Ishikawa (cell line): ENCODE measurements at regions not wholly inside any gene's neighbourhood (a gene's known extent, or its start where the extent isn't known, plus 50 kb on each side); places are given as distances from the start of the nearest gene placed in this dataset.

Source experiments
- CEBPB ChIP-seq: IDR thresholded peaks from 2 replicates; pipeline ENCODE4 v1.6.1; 2012
- CREB1 ChIP-seq: IDR thresholded peaks from 2 replicates; pipeline ENCODE4 v1.6.1; 2012; ENCODE audit warnings: low read depth
- EGR1 ChIP-seq: IDR thresholded peaks from 2 replicates; pipeline ENCODE4 v1.6.1; 2012
- EP300 ChIP-seq: IDR thresholded peaks from 2 replicates; pipeline ENCODE4 v1.6.1; 2012; ENCODE audit warnings: borderline replicate concordance
- MAX ChIP-seq: IDR thresholded peaks from 2 replicates; pipeline ENCODE4 v1.6.1; 2012
- NFIC ChIP-seq: IDR thresholded peaks from 2 replicates; pipeline ENCODE4 v1.6.1; 2012
- RAD21 ChIP-seq: IDR thresholded peaks from 2 replicates; pipeline ENCODE4 v1.6.1; 2012; ENCODE audit warnings: low read depth
- TAF1 ChIP-seq: IDR thresholded peaks from 2 replicates; pipeline ENCODE4 v1.6.1; 2012; ENCODE audit warnings: low read depth, mild to moderate bottlenecking
- TEAD4 ChIP-seq: IDR thresholded peaks from 2 replicates; pipeline ENCODE4 v1.6.1; 2012
- YY1 ChIP-seq: IDR thresholded peaks from 2 replicates; pipeline ENCODE4 v1.6.1; 2012; ENCODE audit warnings: low read depth
- ZBTB7A ChIP-seq: IDR thresholded peaks from 2 replicates; pipeline ENCODE4 v1.6.1; 2012; ENCODE audit warnings: low read depth
- TF ChIP-seq, protein P1 (sequence below): IDR thresholded peaks from 2 replicates; pipeline ENCODE4 v1.6.1; 2012; ENCODE audit warnings: low read depth, mild to moderate bottlenecking

DNA sequence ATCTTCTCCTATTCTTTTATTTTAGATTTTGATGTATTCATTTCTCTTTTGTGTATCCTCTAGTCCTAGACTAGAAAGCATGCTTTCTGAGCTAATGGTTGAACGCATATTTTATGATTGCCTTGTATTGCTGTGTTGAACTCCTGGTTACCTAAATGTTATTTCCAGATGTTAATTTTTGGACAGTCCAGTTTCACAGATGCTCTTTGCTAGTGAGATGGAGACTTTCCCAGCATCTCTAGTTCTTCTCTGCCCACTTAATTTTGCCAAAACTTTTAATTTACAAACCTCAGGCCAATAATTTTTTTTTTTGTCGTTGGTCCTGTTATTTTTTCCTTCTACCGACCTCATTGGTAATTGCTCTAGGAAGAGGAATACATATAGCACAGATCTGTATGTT is 153.2 kb downstream of the HAUS1 start:
- TF ChIP-seq EP300: no peak
- no peak for TF ChIP-seq EGR1
- no peak for TF ChIP-seq MAX
- TF ChIP-seq RAD21: no peak
- TF ChIP-seq CEBPB: no peak
- no peak for TF ChIP-seq NFIC
- TF ChIP-seq TAF1: no peak
- TF ChIP-seq, protein P1, sequence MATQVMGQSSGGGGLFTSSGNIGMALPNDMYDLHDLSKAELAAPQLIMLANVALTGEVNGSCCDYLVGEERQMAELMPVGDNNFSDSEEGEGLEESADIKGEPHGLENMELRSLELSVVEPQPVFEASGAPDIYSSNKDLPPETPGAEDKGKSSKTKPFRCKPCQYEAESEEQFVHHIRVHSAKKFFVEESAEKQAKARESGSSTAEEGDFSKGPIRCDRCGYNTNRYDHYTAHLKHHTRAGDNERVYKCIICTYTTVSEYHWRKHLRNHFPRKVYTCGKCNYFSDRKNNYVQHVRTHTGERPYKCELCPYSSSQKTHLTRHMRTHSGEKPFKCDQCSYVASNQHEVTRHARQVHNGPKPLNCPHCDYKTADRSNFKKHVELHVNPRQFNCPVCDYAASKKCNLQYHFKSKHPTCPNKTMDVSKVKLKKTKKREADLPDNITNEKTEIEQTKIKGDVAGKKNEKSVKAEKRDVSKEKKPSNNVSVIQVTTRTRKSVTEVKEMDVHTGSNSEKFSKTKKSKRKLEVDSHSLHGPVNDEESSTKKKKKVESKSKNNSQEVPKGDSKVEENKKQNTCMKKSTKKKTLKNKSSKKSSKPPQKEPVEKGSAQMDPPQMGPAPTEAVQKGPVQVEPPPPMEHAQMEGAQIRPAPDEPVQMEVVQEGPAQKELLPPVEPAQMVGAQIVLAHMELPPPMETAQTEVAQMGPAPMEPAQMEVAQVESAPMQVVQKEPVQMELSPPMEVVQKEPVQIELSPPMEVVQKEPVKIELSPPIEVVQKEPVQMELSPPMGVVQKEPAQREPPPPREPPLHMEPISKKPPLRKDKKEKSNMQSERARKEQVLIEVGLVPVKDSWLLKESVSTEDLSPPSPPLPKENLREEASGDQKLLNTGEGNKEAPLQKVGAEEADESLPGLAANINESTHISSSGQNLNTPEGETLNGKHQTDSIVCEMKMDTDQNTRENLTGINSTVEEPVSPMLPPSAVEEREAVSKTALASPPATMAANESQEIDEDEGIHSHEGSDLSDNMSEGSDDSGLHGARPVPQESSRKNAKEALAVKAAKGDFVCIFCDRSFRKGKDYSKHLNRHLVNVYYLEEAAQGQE: no peak
- no peak for TF ChIP-seq CREB1
- TF ChIP-seq ZBTB7A: no peak
- TF ChIP-seq TEAD4: no peak
- no peak for TF ChIP-seq YY1
